Adrenal gland (tissue), 5 donors: ENCODE measurements at regions not wholly inside any gene's neighbourhood (a gene's known extent, or its start where the extent isn't known, plus 50 kb on each side); places are given as distances from the start of the nearest gene placed in this dataset.

Source experiments
- CTCF ChIP-seq, 6 experiments: fragments of 450-650 bp in 4 of 6; fragments of 200-600 bp in 2 of 6; sonication (generic) in 1 of 6; IDR thresholded peaks; 1 replicate in 5 of 6; 2 replicates in 1 of 6; pipeline versions ENCODE4 v1.5.1 to v1.8.0; 2016 to 2021; ENCODE audit warnings: antibody characterized with exemption in 6 of 6, mild to moderate bottlenecking in 2 of 6, moderate library complexity in 1 of 6
- POLR2A ChIP-seq, 2 donors: fragments of 450-650 bp; IDR thresholded peaks; one replicate each; pipeline ENCODE4 v1.6.1; 2017; ENCODE audit warnings: antibody characterized with exemption in 2 of 2, mild to moderate bottlenecking in 2 of 2, moderate library complexity in 1 of 2
- donor health status: DM: no; HTN: no; CAD: no.

GRCh38 chr15:29379647-29380046 lies 110.0 kb upstream of the NSMCE3 start:
- no peak for TF ChIP-seq CTCF (IDR thresholded peaks at IDR 0.05)
- no peak for TF ChIP-seq POLR2A (IDR thresholded peaks at IDR 0.05)
